Nephron (organoid): ENCODE measurements at regions not wholly inside any gene's neighbourhood (a gene's known extent, or its start where the extent isn't known, plus 50 kb on each side); places are given as distances from the start of the nearest gene placed in this dataset.

ENCODE experiments used
- H3K27ac Mint-ChIP-seq, 3 experiments: 2 replicates each; pipeline ENCODE4 v1.8.0; 2020; ENCODE audit warnings: mixed read lengths in 3 of 3, mild to moderate bottlenecking in 2 of 3, moderate library complexity in 1 of 3
- H3K27me3 Mint-ChIP-seq: 2 replicates; pipeline ENCODE4 v1.8.0; 2021; ENCODE audit warnings: low read depth, mild to moderate bottlenecking, moderate library complexity, mixed read lengths
- H3K36me3 Mint-ChIP-seq: 2 replicates; pipeline ENCODE4 v1.8.0; 2020; ENCODE audit warnings: low read depth, mixed read lengths
- H3K4me1 Mint-ChIP-seq: 2 replicates; pipeline ENCODE4 v1.8.0; 2020; ENCODE audit warnings: mixed read lengths
- H3K4me3 Mint-ChIP-seq, 3 experiments: 2 replicates each; pipeline ENCODE4 v1.8.0; 2020; ENCODE audit warnings: mild to moderate bottlenecking in 3 of 3, mixed read lengths in 3 of 3, moderate library complexity in 2 of 3
- H3K9me3 Mint-ChIP-seq: 2 replicates; pipeline ENCODE4 v1.8.0; 2020; ENCODE audit warnings: mixed read lengths
- CTCF ChIP-seq, 3 experiments: fragments of 200-600 bp; sonication (generic); IDR thresholded peaks; one replicate each; pipeline ENCODE4 v1.5.0; 2021; ENCODE audit warnings: antibody characterized with exemption in 3 of 3; ENCODE audit not compliant: unreplicated experiment in 3 of 3

DNA sequence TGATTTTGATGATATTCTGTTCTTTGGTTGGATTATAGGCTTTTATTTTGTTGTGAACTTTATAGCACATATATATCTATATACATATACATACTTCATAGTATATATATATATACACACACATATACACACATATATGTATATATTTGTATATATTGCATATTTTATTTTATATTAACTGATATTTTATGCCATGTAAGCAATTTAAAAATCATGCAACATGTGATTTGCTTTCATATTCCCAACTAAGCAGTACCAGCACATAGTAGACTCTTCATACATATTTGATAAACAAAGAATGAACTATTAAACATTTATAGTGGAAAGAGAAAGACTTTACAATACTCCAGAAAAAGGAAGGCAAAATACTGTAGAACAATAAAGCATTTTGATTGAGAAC lies 679.2 kb downstream of the TENT5A start:
- Mint-ChIP-seq H3K27me3 (no peaks in the 10 kb centered on the region), H3K4me1 (no peaks in the 10 kb centered on the region)

DNA sequence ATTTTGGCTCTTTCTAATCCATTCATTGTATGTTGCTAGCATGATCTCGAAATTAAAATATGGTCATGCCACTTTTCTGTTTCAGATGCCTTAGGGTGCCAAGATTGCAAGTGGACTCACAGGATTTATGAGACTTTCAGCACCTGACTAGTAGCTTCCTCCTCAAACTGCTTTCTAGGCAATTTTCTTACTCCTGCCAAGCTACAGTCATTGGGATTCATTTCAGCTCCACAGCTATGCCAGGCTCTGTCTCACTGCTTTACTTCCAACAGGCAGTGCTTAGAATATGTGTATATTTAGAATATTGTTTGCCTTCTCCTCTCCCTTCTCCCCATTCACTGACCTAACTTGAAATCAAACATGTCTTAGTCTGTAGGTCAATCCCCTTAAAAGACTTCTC lies 681.4 kb downstream of the TENT5A start:
- no peak for TF ChIP-seq CTCF (IDR thresholded peaks at IDR 0.05; ENCODE audit: unreplicated experiment in 3 of 3)
- H3K27ac Mint-ChIP-seq, result no peak overlapping the region
- no peaks in the 10 kb centered on the region for H3K9me3 Mint-ChIP-seq
- no peaks in the 10 kb centered on the region for H3K27me3 Mint-ChIP-seq
- no peaks in the 10 kb centered on the region for H3K36me3 Mint-ChIP-seq
- H3K4me1 Mint-ChIP-seq, result no peaks in the 10 kb centered on the region
- no peak overlapping the region for H3K4me3 Mint-ChIP-seq

More for the DNA sequence above, 679.2 kb downstream of the TENT5A start:
- Mint-ChIP-seq H3K27ac (no peak overlapping the region), H3K9me3 (no peaks in the 10 kb centered on the region), H3K4me3 (no peak overlapping the region), H3K36me3 (no peaks in the 10 kb centered on the region)
- TF ChIP-seq CTCF (IDR thresholded peaks at IDR 0.05; ENCODE audit: unreplicated experiment in 3 of 3), result no peak

DNA sequence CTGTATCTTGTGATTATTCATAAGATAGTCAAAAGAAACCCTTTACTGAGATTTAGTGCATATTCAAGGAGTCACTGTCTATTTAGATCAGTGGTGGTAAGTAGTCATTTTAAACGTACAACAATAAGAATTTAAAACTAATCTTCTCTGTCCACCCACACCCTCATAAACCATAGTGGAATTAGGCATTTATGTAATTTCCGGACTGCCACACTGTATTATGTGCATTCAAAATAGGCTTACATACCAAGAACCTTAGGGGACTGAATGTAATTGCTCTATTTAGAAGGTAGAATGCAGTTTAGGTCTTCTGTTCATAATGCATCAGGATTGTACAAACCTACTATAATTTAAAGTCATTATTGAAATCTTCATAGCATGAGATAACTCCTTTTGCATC lies 685.4 kb downstream of the TENT5A start:
- Mint-ChIP-seq H3K27ac (no peak overlapping the region), H3K4me3 (no peak overlapping the region), H3K9me3 (no peaks in the 10 kb centered on the region), H3K36me3 (no peaks in the 10 kb centered on the region), H3K4me1 (no peaks in the 10 kb centered on the region), H3K27me3 (no peaks in the 10 kb centered on the region)
- no peak for TF ChIP-seq CTCF (IDR thresholded peaks at IDR 0.05; ENCODE audit: unreplicated experiment in 3 of 3)

DNA sequence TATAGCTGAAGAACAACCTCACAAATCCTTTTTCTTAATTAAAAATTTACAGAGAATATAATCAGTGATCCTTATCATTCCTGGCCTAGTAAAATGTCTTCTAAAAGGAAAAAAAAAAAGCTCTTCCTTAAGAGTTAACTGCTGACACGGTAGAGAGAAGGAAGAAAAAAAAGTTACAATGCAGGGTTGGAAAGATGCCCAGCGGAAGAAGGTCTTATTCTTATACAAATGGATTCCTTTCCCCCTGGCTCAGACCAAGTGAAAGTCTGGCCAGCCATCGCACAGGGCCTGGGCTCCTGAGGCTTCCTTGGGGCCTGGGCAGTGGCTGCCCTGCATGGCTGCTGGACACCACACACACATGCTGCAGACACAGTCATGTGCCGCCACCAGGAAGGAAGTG lies 688.6 kb downstream of the TENT5A start:
- Mint-ChIP-seq H3K27ac (peak overlapping the region in 2 of 3 experiments; percentile 21 to 37), H3K4me1 (no peaks in the 10 kb centered on the region), H3K4me3 (no peak overlapping the region), H3K36me3 (no peaks in the 10 kb centered on the region), H3K27me3 (no peaks in the 10 kb centered on the region), H3K9me3 (no peaks in the 10 kb centered on the region)
- no peak for TF ChIP-seq CTCF (IDR thresholded peaks at IDR 0.05; ENCODE audit: unreplicated experiment in 3 of 3)

DNA sequence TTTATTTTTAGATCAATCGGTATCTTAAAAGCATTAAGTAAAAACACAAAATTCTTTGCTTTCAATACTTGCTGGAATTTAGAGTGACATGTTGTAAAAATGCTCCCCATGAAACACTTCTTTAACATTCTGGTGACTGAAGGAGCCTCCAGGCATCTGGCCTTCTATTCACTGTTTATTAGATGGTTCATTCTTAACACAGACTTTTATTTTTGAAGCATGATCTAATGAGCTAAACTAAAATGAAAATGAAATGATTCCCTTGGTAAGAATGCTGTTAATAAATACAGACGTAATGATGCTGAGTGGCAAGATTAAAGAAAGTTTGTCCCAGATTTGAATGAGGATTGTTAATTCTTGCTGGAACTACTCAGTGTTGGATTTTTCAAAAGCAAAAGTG lies 698.4 kb downstream of the TENT5A start:
- TF ChIP-seq CTCF (IDR thresholded peaks at IDR 0.05; ENCODE audit: unreplicated experiment in 3 of 3), result no peak
- Mint-ChIP-seq H3K9me3 (no peaks in the 10 kb centered on the region), H3K4me1 (no peaks in the 10 kb centered on the region), H3K4me3 (no peak overlapping the region), H3K27ac (no peak overlapping the region), H3K36me3 (no peaks in the 10 kb centered on the region), H3K27me3 (no peaks in the 10 kb centered on the region)

GRCh38 chr6:81051952-81052351 lies 700.5 kb downstream of the TENT5A start:
- TF ChIP-seq CTCF (IDR thresholded peaks at IDR 0.05; ENCODE audit: unreplicated experiment in 3 of 3), result no peak
- Mint-ChIP-seq H3K9me3 (no peaks in the 10 kb centered on the region), H3K4me3 (no peak overlapping the region), H3K27me3 (no peaks in the 10 kb centered on the region), H3K27ac (no peak overlapping the region), H3K4me1 (no peaks in the 10 kb centered on the region), H3K36me3 (no peaks in the 10 kb centered on the region)
